Lung (tissue), 11 donors: ENCODE measurements at regions not wholly inside any gene's neighbourhood (a gene's known extent, or its start where the extent isn't known, plus 50 kb on each side); places are given as distances from the start of the nearest gene placed in this dataset.

Experiments used
- ATAC-seq: fragments of 200-7000 bp; cut with Tn5 transposase; one replicate; pipeline ENCODE4 v1.9.1; 2020; ENCODE audit warnings: moderate number of reproducible peaks; ENCODE audit not compliant: insufficient read depth, low FRiP score
- DNase-seq, 3 donors: peaks; one replicate each; pipeline ENCODE4 v3.0.0-alpha.2; 2013 to 2017
- H3K27ac ChIP-seq, 2 donors: one replicate each; pipeline ENCODE4 v1.5.1; 2013; ENCODE audit warnings: mild to moderate bottlenecking in 2 of 2, moderate library complexity in 2 of 2, control low read depth in 1 of 2, inconsistent platforms in 1 of 2, low read depth in 1 of 2, low read length in 1 of 2
- H3K27me3 ChIP-seq, 3 donors: one replicate each; pipeline ENCODE4 v1.5.1; 2013; ENCODE audit warnings: low read length in 2 of 3; ENCODE audit not compliant: control insufficient read depth in 3 of 3, insufficient read depth in 3 of 3
- H3K36me3 ChIP-seq, 4 donors: one replicate each; pipeline ENCODE4 v1.5.1; 2013; ENCODE audit warnings: low read length in 4 of 4, mild to moderate bottlenecking in 1 of 4, moderate library complexity in 1 of 4; ENCODE audit not compliant: control insufficient read depth in 4 of 4, insufficient read depth in 4 of 4
- H3K4me1 ChIP-seq, 5 donors: one replicate each; pipeline ENCODE4 v1.5.1; 2013; ENCODE audit warnings: low read length in 5 of 5, mild to moderate bottlenecking in 2 of 5, moderate library complexity in 1 of 5; ENCODE audit not compliant: control insufficient read depth in 5 of 5, insufficient read depth in 5 of 5
- H3K4me3 ChIP-seq: one replicate; pipeline ENCODE4 v1.5.1; 2013; ENCODE audit warnings: mild to moderate bottlenecking, control low read depth, moderate library complexity
- H3K9ac ChIP-seq, 2 donors: one replicate each; pipeline ENCODE4 v1.5.1; 2013; ENCODE audit warnings: low read length in 2 of 2, control low read depth in 1 of 2; ENCODE audit not compliant: insufficient read depth in 1 of 2
- H3K9me3 ChIP-seq, 4 donors: one replicate each; pipeline ENCODE4 v1.5.1; 2013; ENCODE audit warnings: low read length in 3 of 4, mild to moderate bottlenecking in 1 of 4, moderate library complexity in 1 of 4; ENCODE audit not compliant: control insufficient read depth in 4 of 4, insufficient read depth in 3 of 4
- WGBS, 2 donors: extraction: QIAGEN DNeasy Blood & Tissue Kit; methylation state at CpG; one replicate each; pipeline ENCODE4 v1.1.7; 2013; 5-methylcytosine and 5-hydroxymethylcytosine counted together
- TF ChIP-seq, protein P1 (sequence below): IDR thresholded peaks from 2 replicates; pipeline ENCODE4 v1.5.1; 2012; ENCODE audit warnings: mild to moderate bottlenecking; ENCODE audit errors: control extremely low read depth, extremely low read depth
- donor health status: control.
- donor health status: control.
- donor health status: Bipolar disorder and iron deficiency.
- donor health status: healthy.
- donor health status: DM: yes; HTN: yes; CAD: no.

DNA sequence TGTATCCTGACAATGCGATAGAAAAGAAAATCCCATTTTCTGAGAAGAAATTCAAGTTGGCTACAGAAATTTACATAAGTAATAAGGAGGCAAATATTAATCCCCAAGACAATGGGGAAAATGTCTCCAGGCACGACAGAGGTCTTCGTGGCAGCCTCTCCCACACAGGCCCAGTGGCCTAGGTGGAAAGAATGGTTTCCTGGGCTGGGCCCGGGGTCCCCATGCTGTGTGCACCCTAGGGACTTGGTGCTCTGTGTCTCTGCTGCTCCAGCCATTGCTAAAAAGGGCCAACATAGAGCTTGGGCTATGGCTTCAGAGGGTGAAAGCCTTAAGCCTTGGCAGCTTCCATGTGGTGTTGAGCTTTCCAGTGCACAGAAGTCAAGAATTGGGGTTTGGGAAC is 102.5 kb upstream of the LYPLAL1 start:
- no peak overlapping the region for H3K27ac ChIP-seq
- DNase-seq (no peak), ATAC-seq (no peak)
- no peaks in the 10 kb centered on the region for H3K36me3 ChIP-seq
- TF ChIP-seq, protein P1, sequence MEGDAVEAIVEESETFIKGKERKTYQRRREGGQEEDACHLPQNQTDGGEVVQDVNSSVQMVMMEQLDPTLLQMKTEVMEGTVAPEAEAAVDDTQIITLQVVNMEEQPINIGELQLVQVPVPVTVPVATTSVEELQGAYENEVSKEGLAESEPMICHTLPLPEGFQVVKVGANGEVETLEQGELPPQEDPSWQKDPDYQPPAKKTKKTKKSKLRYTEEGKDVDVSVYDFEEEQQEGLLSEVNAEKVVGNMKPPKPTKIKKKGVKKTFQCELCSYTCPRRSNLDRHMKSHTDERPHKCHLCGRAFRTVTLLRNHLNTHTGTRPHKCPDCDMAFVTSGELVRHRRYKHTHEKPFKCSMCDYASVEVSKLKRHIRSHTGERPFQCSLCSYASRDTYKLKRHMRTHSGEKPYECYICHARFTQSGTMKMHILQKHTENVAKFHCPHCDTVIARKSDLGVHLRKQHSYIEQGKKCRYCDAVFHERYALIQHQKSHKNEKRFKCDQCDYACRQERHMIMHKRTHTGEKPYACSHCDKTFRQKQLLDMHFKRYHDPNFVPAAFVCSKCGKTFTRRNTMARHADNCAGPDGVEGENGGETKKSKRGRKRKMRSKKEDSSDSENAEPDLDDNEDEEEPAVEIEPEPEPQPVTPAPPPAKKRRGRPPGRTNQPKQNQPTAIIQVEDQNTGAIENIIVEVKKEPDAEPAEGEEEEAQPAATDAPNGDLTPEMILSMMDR = no peak
- peaks cover 0 to 5% (median 2%) of the 10 kb centered on the region in 5 donors for H3K4me1 ChIP-seq
- WGBS, 2 donors = 87 to 90% methylated on average over 4 of the region's 4 CpGs
- H3K27me3 ChIP-seq = no peaks in the 10 kb centered on the region
- H3K4me3 ChIP-seq = no peak overlapping the region
- H3K9ac ChIP-seq = no peak overlapping the region
- peaks cover 0 to 6% (median 0%) of the 10 kb centered on the region in 4 donors for H3K9me3 ChIP-seq

DNA sequence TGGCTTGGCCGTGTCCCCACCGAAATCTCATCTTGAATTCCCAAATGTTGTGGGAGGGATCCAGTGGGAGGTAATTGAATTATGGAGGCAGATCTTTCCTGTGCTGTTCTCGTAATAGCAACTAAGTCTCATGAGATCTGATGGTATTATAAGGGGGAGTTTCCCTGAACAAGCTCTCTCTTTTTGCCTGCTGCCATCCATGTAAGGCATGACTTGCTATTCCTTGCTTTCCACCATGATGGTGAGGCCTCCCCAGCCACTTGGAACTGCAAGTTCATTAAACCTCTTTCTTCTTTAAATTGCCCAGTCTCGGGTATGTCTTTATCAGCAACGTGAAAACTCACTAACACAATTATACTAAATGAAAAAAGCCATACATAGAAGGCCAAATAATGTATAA is 101.3 kb upstream of the LYPLAL1 start:
- peaks cover 0 to 6% (median 0%) of the 10 kb centered on the region in 4 donors for H3K9me3 ChIP-seq
- peaks cover 0 to 5% (median 0%) of the 10 kb centered on the region in 5 donors for H3K4me1 ChIP-seq
- 93 to 96% methylated on average over 5 of the region's 5 CpGs for WGBS, 2 donors

DNA sequence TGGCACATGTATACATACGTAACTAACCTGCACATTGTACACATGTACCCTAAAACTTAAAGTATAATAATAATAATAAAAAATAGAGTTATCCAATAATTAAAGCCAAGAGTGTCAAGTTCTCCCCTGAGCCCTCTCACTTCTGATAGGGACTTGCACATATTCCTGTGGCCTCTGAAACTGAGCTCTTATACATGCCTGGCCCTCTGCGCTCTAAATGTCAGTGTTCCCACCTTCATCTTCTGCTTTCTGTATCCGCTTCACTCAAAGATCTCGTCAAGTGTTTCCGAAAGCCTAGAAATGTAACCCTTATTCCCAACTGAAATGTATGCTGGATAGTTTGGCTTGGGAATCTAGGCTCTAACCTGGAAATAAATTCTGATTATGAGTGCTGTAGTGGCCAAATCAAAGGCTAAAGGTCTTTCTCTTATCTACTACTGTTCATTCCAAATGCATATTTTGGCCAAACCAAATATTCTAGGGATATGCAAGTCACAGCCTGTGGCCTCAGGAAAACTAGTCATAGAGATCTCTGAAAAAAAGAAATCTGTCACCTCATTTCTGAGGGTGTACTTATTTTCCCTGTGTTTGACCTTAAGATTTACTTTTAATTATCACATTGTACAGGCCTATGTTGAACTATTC is 99.5 kb upstream of the LYPLAL1 start:
- ATAC-seq (no peak), DNase-seq (no peak)
- H3K4me1 ChIP-seq = peaks cover 0 to 5% (median 0%) of the 10 kb centered on the region in 5 donors
- no peak overlapping the region for H3K9ac ChIP-seq
- H3K27me3 ChIP-seq = no peaks in the 10 kb centered on the region
- TF ChIP-seq, protein P1 = no peak
- WGBS, 2 donors = 76 to 99% methylated on average over 5 of the region's 5 CpGs
- H3K4me3 ChIP-seq = no peak overlapping the region
- H3K36me3 ChIP-seq = no peaks in the 10 kb centered on the region
- peaks cover 0 to 6% (median 0%) of the 10 kb centered on the region in 4 donors for H3K9me3 ChIP-seq
- H3K27ac ChIP-seq = no peak overlapping the region

More for the DNA sequence above, 101.3 kb upstream of the LYPLAL1 start:
- DNase-seq = no peak
- no peak overlapping the region for H3K27ac ChIP-seq
- no peaks in the 10 kb centered on the region for H3K27me3 ChIP-seq
- H3K4me3 ChIP-seq = no peak overlapping the region
- H3K36me3 ChIP-seq = no peaks in the 10 kb centered on the region
- TF ChIP-seq, protein P1 = no peak
- no peak overlapping the region for H3K9ac ChIP-seq
- ATAC-seq = no peak
